ENCODE measurements at regions not wholly inside any gene's neighbourhood (a gene's known extent, or its start where the extent isn't known, plus 50 kb on each side); places are given as distances from the start of the nearest gene placed in this dataset.
A peak's percentile ranks its signal among the peaks of the same experiment; 100 is the strongest.

DNA sequence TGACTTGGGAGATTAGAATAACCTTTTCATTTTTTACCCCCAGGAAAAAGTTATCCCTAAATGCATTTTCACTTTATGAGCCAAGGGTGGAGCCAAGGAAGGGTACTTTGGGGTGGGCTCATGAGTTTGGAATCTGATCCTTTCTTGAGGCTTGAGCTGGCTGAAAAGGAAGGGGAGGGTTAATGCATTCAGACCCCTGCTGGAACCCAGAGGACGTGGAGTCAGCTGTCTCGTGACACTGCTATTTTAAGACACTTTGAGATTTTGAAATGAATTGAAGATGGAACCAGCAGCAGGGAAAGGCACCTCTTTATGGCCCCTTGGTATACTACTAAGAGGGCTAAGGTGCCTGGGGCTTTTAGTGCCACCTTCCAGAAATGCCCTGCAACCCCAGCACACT, 90.4 kb downstream of the MARCHF4 start:
- no peak overlapping the region for H2BK5ac ChIP-seq (ENCODE audit: insufficient read length, low read length)
- no peak overlapping the region for H4K5ac ChIP-seq (ENCODE audit: insufficient read length, low read depth, low read length)
- no peak overlapping the region for H2BK15ac ChIP-seq (ENCODE audit: low read depth, low read length)
- H2BK20ac ChIP-seq (ENCODE audit: low read depth, low read length, poor library complexity, severe bottlenecking) = no peak overlapping the region
- H3K27ac Mint-ChIP-seq = no peak overlapping the region
- H3K4ac ChIP-seq (ENCODE audit: low read depth, low read length) = no peak overlapping the region
- H4K91ac ChIP-seq (ENCODE audit: insufficient read length, low read depth, low read length) = no peak overlapping the region
- H2BK12ac ChIP-seq (ENCODE audit: insufficient read length, low read depth, low read length) = no peak overlapping the region
- no peaks in the 10 kb centered on the region for H3K9me3 Mint-ChIP-seq
- no peak overlapping the region for H3K14ac ChIP-seq (ENCODE audit: insufficient read depth, low read length)
- H3K9ac ChIP-seq (ENCODE audit: extremely low read depth, insufficient read length, low read length) = no peak overlapping the region
- no peak overlapping the region for H3K4me2 ChIP-seq (ENCODE audit: insufficient read depth, insufficient read length, low read length)
- H3K27me3 Mint-ChIP-seq (ENCODE audit: low read depth) = peaks cover 10% of the 10 kb centered on the region
- no peak overlapping the region for H3T11ph ChIP-seq (ENCODE audit: low read length)
- H3K27ac ChIP-seq (ENCODE audit: insufficient read length, low read depth, low read length) = no peak overlapping the region
- no CpG with 5 or more reads among the region's 2 CpGs for WGBS (ENCODE audit: extremely low coverage, insufficient read length, low lambda C conversion rate)
- H3K18ac ChIP-seq (ENCODE audit: insufficient read length, low read depth, low read length) = no peak overlapping the region
- H3K56ac ChIP-seq (ENCODE audit: insufficient read length, low read depth, low read length) = no peak overlapping the region
- H2AFZ ChIP-seq (ENCODE audit: low read length) = no peak overlapping the region
- H3K79me2 ChIP-seq (ENCODE audit: insufficient read depth, low read length) = no peaks in the 10 kb centered on the region
- no peaks in the 10 kb centered on the region for H3K36me3 Mint-ChIP-seq (ENCODE audit: insufficient read depth in 1 of 3, low read depth in 3 of 3)
- no peaks in the 10 kb centered on the region for H3K23me2 ChIP-seq (ENCODE audit: insufficient read length, low read depth, low read length, poor library complexity, severe bottlenecking)
- peak overlapping the region in 1 of 2 experiments; percentile 10; a peak in 1 of 5 replicates for H3K4me3 Mint-ChIP-seq
- no peak overlapping the region for H4K8ac ChIP-seq (replicated peaks; ENCODE audit: insufficient read length, low read depth, low read length)
- H3K4me1 ChIP-seq (ENCODE audit: insufficient read depth, low read length) = peaks cover 10% of the 10 kb centered on the region; the same call in 1 of the 2 replicates
- H3K79me1 ChIP-seq (ENCODE audit: insufficient read depth, low read depth, low read length, poor library complexity, severe bottlenecking) = no peaks in the 10 kb centered on the region
- H2AK5ac ChIP-seq (ENCODE audit: insufficient read length, low read length) = no peak overlapping the region
- DNase-seq = no peak
- no peaks in the 10 kb centered on the region for H4K20me1 ChIP-seq (ENCODE audit: control insufficient read depth, insufficient read depth, insufficient read length)
- H2BK120ac ChIP-seq (ENCODE audit: low read depth, low read length, poor library complexity, severe bottlenecking) = no peak overlapping the region
- H3K27me3 ChIP-seq (ENCODE audit: insufficient read depth, low read length) = no peaks in the 10 kb centered on the region
- H3K23ac ChIP-seq (ENCODE audit: insufficient read length, low read depth, low read length) = no peak overlapping the region
- TF ChIP-seq, protein P1, sequence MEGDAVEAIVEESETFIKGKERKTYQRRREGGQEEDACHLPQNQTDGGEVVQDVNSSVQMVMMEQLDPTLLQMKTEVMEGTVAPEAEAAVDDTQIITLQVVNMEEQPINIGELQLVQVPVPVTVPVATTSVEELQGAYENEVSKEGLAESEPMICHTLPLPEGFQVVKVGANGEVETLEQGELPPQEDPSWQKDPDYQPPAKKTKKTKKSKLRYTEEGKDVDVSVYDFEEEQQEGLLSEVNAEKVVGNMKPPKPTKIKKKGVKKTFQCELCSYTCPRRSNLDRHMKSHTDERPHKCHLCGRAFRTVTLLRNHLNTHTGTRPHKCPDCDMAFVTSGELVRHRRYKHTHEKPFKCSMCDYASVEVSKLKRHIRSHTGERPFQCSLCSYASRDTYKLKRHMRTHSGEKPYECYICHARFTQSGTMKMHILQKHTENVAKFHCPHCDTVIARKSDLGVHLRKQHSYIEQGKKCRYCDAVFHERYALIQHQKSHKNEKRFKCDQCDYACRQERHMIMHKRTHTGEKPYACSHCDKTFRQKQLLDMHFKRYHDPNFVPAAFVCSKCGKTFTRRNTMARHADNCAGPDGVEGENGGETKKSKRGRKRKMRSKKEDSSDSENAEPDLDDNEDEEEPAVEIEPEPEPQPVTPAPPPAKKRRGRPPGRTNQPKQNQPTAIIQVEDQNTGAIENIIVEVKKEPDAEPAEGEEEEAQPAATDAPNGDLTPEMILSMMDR (conservative IDR thresholded peaks at IDR 0.05) = no peak
- no peaks in the 10 kb centered on the region for H3K9me3 ChIP-seq (ENCODE audit: control insufficient read depth, low read depth, low read length)
- peaks cover 41 to 54% of the 10 kb centered on the region in 2 experiments for H3K4me1 Mint-ChIP-seq
